A673 (cell line): ENCODE measurements at regions not wholly inside any gene's neighbourhood (a gene's known extent, or its start where the extent isn't known, plus 50 kb on each side); places are given as distances from the start of the nearest gene placed in this dataset.

ENCODE experiments used
- BruUV-seq: library from RNA; stranded (reverse); fragments of 400-500 nt; replicated peaks from 2 replicates; lab custom pipeline; 2021; lab: Mats Ljungman, UMichigan
- CTCF ChIA-PET: fragments of 300-600 bp; sonication (Branson Sonifier 250); formaldehyde crosslinking; loops from one replicate; lab custom pipeline; 2022; ENCODE audit warnings: antibody characterized with exemption; lab: Charles Lee
- POLR2A ChIA-PET: fragments of 300-600 bp; sonication (Branson Sonifier 250); formaldehyde crosslinking; loops from one replicate; lab custom pipeline; 2022; ENCODE audit warnings: antibody characterized with exemption; ENCODE audit not compliant: low non-redundant PET; lab: Charles Lee
- DNase-seq: peaks from one replicate; pipeline ENCODE4 v3.0.0-alpha.2; 2015; ENCODE audit warnings: low spot score
- H3K27ac ChIP-seq: fragments of 200-600 bp; sonication (generic); 2 replicates; pipeline ENCODE4 v1.5.1; 2016; ENCODE audit warnings: mixed run types, low read depth, mild to moderate bottlenecking, mixed read lengths, antibody characterized with exemption, low read length; ENCODE audit not compliant: poor library complexity, severe bottlenecking
- H3K27me3 ChIP-seq: fragments of 200-600 bp; sonication (generic); replicated peaks from 2 replicates; pipeline ENCODE4 v1.6.1; 2017; ENCODE audit warnings: mixed run types, low read depth, mild to moderate bottlenecking, mixed read lengths, antibody characterized with exemption, low read length; ENCODE audit not compliant: insufficient read depth, poor library complexity
- H3K36me3 ChIP-seq: fragments of 200-600 bp; sonication (generic); 2 replicates; pipeline ENCODE4 v1.6.1; 2016; ENCODE audit warnings: mixed run types, mild to moderate bottlenecking, mixed read lengths, antibody characterized with exemption, low read length; ENCODE audit not compliant: insufficient read depth, poor library complexity, severe bottlenecking
- H3K4me1 ChIP-seq: fragments of 200-600 bp; sonication (generic); 2 replicates; pipeline ENCODE4 v1.6.1; 2017; ENCODE audit warnings: mixed run types, mild to moderate bottlenecking, mixed read lengths, antibody characterized with exemption, low read length; ENCODE audit not compliant: insufficient read depth, poor library complexity, severe bottlenecking
- H3K4me3 ChIP-seq: fragments of 200-600 bp; sonication (generic); 2 replicates; pipeline ENCODE4 v1.5.1; 2016; ENCODE audit warnings: low read depth, mixed run types, mild to moderate bottlenecking, mixed read lengths, low read length; ENCODE audit not compliant: poor library complexity, severe bottlenecking
- H3K9me3 ChIP-seq: fragments of 200-600 bp; sonication (generic); 2 replicates; pipeline ENCODE4 v1.6.1; 2016; ENCODE audit warnings: mixed run types, low read depth, mild to moderate bottlenecking, mixed read lengths, antibody characterized with exemption, low read length; ENCODE audit not compliant: poor library complexity, severe bottlenecking
- EZH2 ChIP-seq: fragments of 200-600 bp; sonication (generic); IDR thresholded peaks from 2 replicates; pipeline ENCODE4 v1.6.1; 2017; ENCODE audit warnings: borderline replicate concordance, low read depth, mild to moderate bottlenecking, mixed read lengths, antibody characterized with exemption, low read length; ENCODE audit not compliant: poor library complexity, severe bottlenecking
- intact Hi-C: fragments of 100-400 bp; cut with micrococcal nuclease; formaldehyde crosslinking; loops from one replicate; pipeline ENCODE4 v1.10.0; 2022; ENCODE audit not compliant: unreplicated experiment
- TF ChIP-seq, protein P1 (sequence below): fragments of 300-800, 200-600 bp; sonication (generic); conservative IDR thresholded peaks from 2 replicates; pipeline ENCODE4 v1.5.1; 2017; ENCODE audit warnings: low read depth, mild to moderate bottlenecking, antibody characterized with exemption, low read length, moderate library complexity, mixed read lengths

DNA sequence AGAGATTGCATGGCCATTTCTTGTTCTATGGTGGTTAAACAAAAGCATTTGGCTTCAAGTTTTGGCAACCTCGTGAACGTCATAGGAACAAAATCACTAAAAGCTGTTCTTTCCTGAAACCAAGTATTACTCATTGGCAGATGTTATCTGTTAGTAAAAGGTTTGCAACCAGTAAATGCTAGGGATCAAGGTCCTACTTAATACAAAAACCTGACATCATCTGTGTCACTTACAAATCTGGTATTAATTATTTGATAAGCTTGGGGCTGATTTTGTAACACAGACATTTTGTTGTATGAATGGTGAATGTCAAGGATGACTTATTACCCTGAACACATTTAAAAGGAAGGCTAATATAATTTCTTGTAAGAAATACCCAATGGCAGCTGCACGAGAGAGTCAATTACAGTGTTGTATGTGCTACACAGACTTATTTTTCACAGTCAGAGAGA is 486.4 kb upstream of the ZNF608 start:
- CTCF ChIA-PET = no interaction called here
- H3K27me3 ChIP-seq = no peaks in the 10 kb centered on the region
- no TSS peak for BruUV-seq
- DNase-seq = peak; percentile 40
- no peak overlapping the region for H3K27ac ChIP-seq
- H3K36me3 ChIP-seq = no peaks in the 10 kb centered on the region
- intact Hi-C loops = no loop called here
- H3K9me3 ChIP-seq = no peaks in the 10 kb centered on the region
- TF ChIP-seq EZH2 = no peak
- TF ChIP-seq, protein P1, sequence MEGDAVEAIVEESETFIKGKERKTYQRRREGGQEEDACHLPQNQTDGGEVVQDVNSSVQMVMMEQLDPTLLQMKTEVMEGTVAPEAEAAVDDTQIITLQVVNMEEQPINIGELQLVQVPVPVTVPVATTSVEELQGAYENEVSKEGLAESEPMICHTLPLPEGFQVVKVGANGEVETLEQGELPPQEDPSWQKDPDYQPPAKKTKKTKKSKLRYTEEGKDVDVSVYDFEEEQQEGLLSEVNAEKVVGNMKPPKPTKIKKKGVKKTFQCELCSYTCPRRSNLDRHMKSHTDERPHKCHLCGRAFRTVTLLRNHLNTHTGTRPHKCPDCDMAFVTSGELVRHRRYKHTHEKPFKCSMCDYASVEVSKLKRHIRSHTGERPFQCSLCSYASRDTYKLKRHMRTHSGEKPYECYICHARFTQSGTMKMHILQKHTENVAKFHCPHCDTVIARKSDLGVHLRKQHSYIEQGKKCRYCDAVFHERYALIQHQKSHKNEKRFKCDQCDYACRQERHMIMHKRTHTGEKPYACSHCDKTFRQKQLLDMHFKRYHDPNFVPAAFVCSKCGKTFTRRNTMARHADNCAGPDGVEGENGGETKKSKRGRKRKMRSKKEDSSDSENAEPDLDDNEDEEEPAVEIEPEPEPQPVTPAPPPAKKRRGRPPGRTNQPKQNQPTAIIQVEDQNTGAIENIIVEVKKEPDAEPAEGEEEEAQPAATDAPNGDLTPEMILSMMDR = no peak
- POLR2A ChIA-PET = no interaction called here
- no peaks in the 10 kb centered on the region for H3K4me1 ChIP-seq
- H3K4me3 ChIP-seq = no peak overlapping the region

- Histone ChIP-seq H3K4me3 (no peak overlapping the region), H3K27me3 (no peaks in the 10 kb centered on the region), H3K36me3 (no peaks in the 10 kb centered on the region), H3K27ac (no peak overlapping the region), H3K9me3 (no peaks in the 10 kb centered on the region), H3K4me1 (no peaks in the 10 kb centered on the region)
- TF ChIP-seq, protein P1 = no peak
- no peak for TF ChIP-seq EZH2
- no peak for DNase-seq
- intact Hi-C loops = no loop called here
- ChIA-PET POLR2A (no interaction called here), CTCF (no interaction called here)
- no TSS peak for BruUV-seq
Measured at GRCh38 chr5:125233944-125234343, 487.5 kb upstream of the ZNF608 start.

- TF ChIP-seq EZH2 = no peak
- TF ChIP-seq, protein P1 = no peak
- Histone ChIP-seq H3K27ac (no peak overlapping the region), H3K4me1 (no peaks in the 10 kb centered on the region), H3K4me3 (no peak overlapping the region), H3K9me3 (no peaks in the 10 kb centered on the region), H3K27me3 (no peaks in the 10 kb centered on the region), H3K36me3 (no peaks in the 10 kb centered on the region)
- intact Hi-C loops = no loop called here
- ChIA-PET CTCF (no interaction called here), POLR2A (no interaction called here)
- BruUV-seq = no TSS peak
- no peak for DNase-seq
Measured at GRCh38 chr5:125236007-125236406, 489.6 kb upstream of the ZNF608 start.
